LoVo (cell line): ENCODE measurements at regions not wholly inside any gene's neighbourhood (a gene's known extent, or its start where the extent isn't known, plus 50 kb on each side); places are given as distances from the start of the nearest gene placed in this dataset.

ENCODE experiments used
- DNase-seq: peaks from one replicate; pipeline ENCODE4 v3.0.0-alpha.2; 2016; ENCODE audit warnings: low spot score

DNA sequence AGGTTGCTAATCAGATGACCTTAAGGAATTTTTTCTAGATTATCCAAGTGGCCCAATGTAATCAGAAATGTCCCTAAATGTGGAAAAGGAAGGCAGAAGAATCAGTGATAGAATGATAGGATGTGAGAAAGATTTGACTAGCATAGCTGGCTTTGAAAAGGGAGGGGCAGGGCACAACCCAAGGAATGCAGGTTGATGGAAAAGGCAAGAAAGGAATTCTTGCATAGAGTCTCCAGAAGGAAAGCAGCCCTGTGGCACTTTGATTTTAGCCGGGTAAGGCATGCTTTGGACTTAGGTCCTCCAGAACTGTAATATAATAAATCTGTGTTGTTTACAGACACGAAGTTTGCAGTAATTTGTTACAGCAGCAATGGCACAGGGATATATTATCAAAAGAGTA, 375.7 kb upstream of the B3GALT2 start:
- DNase-seq = no peak

DNA sequence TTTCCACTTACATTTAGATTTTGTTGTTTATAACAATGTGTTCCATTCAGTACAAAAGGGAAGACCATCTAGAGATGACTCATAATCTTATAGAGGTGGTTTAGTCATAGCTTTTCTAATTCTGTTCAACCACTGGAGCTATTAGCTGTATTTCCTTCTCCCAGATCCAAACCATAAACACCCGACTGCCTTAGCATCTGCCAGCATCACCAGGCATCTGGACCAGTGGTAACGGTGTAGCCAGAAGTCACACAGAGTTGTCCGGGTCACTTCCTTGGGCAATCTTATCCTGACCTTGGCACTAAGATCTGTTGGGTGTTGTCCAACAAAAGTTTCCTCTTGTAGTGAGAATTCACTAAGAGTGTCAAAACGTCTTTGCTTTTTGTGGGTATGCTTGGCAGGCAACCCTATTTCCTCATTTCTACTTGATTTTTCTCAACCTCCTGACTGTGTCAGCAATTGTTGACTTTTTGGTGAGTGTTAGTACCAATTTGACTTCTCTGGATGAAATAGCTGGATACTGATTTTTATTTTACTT, 372.1 kb upstream of the B3GALT2 start:
- peak; percentile 38 for DNase-seq

DNA sequence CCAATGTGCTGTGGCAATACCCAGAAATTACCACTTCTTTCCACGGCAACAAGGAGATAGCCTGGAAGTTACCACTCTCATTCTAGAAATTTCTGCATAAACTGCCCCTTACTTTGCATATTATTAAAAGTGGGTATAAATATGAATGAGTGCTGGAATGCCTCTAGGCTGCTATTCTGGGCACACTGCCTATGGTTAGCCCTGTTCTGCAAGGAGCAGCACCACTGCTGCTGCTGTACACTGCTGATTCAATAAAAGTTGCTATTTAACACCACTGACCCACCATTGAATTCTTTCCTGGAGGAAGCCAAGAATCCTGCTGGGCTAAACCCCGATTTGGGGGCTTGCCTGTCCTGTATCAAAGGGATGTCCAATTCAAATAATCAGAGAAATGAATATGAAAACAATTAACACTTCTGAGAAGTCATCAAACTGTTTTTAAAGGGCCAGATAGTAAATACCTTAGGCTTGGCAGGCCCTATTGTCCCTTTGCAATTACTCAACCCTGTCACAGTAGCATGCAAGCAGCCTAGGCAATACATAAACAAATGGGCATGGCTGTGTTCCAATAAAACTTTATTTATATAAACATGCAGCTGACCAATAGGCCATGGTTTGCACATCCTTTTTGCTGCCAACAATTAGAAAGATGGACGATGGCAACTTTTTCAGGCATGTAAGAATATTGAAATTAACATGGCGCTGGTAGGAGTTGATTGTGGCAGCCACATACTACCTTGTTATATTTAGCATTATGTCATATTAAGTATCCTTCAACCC, 369.4 kb upstream of the B3GALT2 start:
- no peak for DNase-seq

DNA sequence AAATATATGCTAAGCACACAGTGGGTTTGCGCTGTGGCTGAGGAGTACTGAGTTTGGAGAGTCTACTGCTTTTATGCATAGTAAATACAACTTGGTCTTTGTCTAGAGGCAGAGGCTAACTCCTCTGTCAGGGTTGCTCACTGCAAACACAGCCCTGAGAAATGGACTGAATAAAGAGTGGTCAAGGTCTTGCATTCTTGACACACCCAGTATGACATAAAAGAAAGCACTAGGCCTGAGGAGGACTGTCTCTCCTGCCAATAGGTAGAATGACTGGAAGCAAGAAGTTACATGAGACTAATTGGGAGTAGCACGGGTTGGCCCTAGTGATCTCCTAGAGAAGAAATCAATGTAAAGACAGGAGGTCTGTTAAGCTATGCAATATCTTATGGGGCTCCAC, 367.2 kb upstream of the B3GALT2 start:
- DNase-seq = peak; percentile 45

DNA sequence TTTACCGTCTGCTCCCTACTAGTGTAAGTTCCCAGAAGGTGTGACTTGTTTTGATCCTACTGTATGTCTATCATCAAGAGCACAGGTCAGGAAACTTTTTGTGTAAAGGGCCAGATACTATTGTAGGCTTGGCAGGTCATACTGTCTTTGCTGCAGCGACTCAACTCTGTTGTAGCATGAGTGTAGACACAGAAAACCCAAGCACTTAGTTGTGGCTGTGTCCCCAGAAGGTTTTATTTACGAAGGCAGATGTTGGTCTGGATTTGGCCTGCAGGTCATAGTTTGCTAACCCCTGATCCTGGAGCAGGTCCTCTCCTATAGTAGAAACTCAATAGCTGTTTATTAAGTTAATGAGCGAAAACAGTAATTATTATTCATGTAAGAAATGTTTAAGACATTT, 365.9 kb upstream of the B3GALT2 start:
- DNase-seq = no peak

DNA sequence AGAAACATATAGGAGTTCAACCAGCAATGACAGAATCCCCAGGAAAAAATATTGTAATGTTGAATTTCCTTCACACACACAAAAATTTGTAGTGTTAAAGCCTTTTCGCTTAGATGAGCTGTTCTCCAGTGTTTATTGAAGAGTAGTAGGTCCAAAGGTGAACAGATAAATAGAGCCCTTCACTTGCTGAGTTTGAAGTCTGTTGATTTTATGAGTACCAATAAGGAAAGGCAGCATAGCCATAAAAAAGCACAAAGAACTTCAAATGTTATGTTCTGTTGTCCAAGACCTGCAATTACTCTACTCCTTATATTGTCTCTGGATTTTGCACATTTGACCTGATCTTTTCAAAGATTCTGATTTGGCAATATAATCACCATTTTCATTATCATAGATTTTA, 362.7 kb upstream of the B3GALT2 start:
- DNase-seq = peak; percentile 58

DNA sequence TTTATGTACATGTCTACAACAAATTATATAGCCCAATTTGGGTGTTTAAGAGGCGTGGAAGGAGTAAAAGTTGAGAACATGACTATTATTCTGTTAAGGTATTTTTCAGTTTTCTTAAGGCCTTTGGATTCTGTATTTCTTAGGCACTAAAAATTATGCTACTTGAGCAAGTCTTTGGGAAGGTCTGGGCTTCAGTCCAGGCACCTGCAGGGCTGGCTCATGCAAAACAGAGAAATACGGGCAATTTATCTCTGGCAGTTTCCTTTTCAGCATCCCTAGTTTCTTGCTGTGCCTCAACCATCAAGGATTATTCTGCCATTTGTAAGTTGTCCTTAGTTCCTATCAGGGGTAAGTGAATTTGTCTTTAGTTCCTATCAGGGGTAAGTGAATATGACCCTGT, 358.8 kb upstream of the B3GALT2 start:
- DNase-seq = no peak

DNA sequence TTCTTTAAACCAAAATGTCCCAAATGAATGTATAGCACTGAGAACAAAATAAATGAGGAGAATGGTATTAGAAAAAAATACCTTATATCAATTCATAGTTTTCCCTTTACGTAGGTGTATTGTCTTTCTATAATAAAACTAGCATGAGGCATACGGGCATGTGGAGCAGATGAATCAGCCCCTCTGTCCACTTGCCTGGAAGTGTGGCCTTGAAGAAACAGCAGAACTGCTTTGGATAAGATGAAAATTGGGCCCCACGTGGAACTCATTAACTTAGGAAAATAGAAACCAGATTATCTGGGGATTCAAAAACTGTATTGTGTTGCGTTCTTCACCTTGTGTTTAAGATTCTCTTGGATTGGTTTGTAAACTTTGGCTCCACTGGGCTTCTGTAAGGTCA, 356.8 kb upstream of the B3GALT2 start:
- DNase-seq = no peak

DNA sequence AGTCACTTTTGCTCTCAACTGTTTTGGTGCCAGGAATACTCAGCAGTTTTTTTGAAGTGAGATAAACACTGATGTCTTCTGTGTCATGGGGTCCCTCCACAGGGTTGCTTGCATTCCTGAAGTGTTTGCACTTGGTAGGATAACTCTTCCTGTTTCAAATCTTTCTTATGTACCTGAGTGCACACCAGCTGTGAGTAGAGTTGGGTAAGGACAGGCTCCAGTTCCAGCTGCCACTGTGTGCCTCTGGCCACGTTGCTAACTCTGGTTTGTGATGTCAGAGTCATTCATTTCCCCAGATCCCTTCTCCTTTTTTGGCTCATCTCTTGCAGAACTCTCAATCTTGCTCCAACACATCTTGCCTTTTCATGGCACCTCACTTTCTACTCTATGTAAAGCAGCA, 356.3 kb upstream of the B3GALT2 start:
- no peak for DNase-seq

DNA sequence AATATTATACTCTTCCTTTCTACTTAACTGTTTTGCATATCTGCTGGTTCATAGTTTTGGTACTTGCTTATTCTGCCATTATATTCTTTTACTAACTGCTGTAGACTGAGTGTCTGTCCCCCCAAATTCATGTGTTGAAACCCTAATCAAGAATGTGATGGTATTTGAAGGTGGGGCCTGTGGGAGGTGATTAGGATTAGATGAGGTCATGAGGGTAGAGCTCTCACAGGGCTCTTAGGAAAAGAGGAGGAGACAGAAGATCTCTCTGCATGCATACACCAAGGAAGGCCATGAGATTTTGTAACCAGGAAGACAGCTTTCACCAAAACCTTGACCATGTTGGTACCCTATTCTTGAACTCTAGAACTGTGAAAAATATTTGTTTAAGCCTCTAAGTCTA, 354.1 kb upstream of the B3GALT2 start:
- no peak for DNase-seq

DNA sequence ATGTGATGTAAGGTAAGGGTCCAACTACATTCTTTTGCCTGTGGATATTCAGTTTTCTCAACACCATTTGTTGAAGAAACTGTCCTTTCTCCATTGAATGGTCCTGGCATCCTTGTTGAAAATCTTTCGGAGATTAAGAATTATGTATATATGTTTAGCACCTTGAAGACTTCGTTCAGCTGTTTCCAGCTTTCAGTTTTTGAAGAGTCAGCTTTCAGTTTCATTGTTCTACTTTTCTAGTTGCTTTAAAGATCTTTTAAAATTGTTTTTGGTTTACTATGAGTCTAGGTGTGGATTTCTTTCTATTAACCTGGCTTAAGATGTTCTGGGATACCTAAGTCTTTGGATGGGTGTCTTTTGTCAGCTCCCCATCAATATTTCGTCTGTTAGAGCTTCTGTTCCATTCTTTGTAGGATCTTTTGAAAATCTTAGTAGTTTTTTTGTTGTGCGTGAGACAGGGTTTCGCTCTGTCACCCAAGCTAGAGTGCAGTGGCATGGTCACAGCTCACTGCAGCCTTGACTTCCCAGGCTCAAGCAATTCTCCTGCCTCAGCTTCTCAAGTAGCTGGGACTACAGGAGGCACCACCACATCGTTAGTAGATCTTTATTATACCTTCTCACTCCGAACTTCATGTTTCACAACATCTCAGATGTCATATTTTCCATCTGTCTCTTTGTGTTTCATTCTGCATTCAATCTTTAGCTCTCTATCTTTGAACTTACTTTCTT, 353.5 kb upstream of the B3GALT2 start:
- DNase-seq = no peak

DNA sequence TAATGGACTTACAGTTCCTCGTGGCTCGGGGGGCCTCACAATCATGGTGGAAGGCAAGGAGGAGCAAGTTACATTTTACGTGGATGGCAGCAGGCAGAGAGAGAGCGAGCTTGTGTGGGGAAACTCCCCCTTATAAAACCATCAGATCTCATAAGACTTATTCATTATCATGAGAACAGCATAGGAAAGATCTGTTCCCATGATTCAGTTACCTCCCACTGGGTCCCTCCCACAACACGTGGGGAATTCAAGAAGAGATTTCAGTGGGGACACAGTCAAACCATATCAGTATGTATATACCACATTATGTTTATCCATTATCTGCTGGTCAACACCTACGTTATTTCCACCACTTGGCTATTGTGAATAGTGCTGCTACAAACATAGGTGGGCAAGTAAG, 352.3 kb upstream of the B3GALT2 start:
- DNase-seq = no peak

DNA sequence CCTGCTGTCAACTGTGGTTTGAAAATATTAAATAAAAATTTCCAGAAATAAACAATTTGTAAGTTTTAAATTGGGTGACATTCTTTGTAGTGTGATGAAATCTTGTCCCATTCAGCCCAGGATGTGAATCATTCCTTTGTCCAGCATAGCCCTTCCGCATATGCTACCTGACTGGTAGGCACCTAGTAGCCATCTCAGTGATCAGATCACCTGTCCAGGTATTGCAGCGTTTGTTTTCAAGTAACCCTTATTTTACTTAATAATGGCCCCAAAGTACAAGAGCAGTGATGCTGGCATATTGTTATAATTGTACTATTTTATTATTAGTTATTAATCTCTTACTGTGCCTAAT, 351.6 kb upstream of the B3GALT2 start:
- DNase-seq = no peak

DNA sequence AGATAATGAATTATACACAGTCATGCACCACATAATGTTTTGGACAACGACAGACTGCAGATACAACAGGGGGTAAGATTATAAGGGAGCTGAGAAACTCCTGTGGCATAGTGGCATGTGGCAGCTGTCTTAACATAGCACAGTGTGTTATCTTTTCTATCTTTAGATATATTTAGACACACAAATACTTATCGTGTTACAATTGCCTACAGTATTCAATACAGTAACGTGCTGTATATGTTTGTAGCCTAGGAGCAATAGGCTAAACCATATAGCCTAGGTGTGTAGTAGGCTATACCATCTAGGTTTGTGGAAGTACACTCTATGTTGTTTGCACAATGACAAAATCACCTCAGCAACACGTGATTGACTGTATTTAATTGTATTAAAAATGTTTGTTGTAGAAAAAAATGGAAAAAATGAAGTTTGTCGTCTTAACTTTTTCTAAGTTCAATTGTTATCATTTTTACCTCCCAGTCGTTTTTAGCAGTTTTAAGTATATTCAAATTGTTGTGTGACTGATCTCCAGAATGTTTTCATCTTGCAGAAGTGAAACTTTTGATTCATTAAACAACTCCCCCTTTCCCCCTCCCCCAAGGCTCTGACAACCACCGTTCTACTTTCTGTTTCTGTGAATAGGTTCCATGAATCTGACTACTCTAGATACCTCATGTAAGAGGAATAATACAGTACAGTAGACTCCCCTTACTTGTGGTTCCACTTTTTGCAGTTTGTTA, 351.0 kb upstream of the B3GALT2 start:
- no peak for DNase-seq

DNA sequence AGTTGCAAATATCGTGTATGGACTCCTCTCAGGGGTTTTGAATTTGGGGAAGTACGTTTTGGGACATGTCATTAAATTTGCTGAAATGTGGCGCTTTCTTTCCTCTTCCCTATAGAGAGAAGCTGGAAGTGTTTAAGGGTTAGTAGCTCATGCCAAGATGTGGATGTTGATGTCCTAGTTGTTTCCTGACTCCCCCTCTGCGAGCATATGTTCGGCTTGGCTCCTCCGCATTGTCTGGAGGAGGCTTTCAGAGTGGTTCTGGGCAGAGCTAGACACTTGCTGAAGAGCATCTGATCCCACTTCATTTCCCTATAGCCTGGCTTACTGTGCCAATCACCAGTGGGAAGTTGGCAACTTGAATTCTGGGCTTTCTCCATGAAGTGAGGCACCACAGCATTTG, 347.4 kb upstream of the B3GALT2 start:
- DNase-seq = no peak

DNA sequence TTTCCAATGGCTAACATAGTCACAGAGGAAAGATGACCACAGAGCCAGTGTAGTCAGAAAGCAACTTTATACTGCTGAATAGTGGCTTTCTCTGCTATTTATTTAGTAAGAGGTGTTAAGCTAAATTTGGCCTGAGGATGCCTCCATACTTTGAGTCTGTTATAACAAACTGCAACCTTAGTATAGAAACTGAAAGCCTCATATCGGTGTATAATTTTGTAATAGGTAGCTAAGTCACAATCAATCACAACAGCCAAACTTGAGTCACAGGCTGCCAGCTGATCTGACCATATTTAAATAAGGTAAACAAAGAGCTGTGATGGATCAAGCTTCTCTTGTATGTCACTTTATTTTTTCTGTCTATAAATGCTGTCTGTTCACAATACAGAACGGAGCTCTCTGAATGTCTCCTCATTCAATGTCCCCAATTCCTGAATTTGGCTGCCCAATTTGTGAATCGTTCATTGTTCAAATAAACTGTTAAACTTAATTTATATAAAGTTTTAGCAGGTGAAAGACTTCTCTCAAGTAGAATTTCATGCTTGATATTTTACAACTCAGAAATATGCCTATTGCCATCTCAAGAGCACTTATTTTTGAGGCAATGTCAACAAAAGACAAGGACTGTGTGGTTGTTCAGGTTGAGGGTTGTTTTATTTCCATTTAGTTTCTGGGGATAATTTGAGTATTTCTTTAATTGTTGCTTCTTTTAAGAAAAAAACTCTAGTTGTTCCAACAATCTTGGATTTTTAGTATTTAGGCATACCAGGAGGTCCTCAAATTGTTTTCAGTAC, 339.7 kb upstream of the B3GALT2 start:
- no peak for DNase-seq

DNA sequence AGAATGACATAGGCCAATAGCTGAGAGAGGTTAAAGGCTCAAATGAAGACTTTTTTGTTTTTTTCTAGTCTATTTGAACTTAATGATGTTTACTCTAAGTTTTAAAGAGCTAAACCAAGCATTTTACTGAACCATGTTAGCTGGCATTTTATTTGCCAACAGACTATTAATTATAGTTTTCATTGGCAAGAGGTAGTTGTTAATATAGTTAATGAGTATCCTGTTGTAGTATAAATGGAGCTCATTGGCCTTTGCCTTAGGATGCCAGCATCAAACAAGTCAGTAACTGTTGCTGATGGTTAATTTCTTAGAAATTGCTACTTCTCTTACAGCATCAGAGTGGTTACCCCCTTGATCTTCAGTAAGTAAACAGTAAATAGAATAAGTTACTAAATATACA, 339.0 kb upstream of the B3GALT2 start:
- no peak for DNase-seq

DNA sequence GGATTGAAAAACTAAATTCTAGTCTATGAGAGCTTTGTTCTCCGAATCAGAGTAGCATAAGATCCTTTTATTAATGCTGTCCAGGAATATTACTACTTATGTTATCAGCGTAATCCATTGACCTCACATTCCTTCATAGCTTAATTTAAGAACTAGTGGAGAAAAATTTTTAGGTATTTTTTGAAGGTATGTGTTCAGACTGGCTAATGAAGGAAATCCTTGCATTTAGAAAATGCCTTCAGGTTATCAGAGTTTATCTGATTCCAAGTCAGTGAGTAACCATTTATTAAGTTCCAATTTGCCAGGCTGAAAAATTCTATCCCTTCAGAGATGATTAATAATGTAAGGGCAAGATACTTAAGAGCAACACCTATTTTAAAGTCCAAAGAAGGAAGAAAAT, 338.2 kb upstream of the B3GALT2 start:
- no peak for DNase-seq

DNA sequence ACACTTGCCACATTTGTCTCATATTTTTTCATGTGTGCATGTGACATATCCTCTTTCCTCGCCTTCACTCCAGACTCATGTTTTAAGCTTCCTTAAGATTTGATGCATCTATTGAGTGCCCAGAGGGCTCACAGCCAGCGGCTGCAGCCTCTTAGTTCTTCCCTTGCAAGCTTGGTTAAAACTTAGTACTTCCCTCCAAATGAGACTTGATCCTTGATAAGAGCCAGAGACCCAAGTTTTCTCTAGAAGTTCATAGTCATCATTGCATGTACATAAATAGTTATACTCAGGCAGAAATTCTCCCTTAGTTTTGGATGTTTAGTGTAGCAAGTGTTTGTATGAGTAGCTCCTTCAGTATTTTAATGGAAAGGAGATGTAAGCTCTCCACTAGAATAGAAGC, 337.6 kb upstream of the B3GALT2 start:
- DNase-seq = no peak

DNA sequence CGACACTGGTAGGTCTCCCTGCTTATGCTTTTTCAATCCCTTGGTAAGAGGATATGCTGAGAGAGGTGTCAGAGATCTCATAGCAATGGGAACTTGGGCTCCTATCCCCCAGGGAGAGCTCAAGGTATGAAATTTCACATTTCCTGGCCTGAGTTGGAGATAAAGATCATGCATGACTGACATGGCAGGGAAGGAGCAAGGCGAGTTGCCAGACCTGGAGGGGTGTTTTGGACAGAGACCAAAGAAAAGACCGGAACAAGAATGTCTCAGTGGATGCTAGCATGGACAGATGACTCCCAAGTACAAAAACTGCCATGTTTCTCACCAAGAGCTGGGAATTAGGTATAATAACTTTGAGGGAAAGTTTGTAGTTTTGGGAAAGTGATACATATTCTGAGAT, 334.1 kb upstream of the B3GALT2 start:
- no peak for DNase-seq

DNA sequence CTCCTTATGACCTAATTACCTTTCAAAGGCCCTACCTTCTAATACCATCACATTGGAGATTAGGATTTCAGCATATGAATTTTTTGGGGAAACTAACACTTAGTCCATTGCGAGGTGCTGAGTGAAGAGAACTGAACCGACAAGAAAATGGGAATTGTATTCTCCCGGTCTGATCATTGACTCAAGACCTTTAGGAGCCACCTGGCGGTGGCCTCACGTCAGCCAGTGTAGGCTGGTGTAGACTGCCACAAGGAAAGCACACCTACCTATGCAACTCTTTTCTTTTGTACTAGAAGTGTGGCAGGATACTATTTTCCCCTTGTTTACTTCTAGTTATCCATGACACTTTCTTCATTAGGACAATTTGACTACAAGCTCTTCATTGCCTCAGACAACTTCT, 333.5 kb upstream of the B3GALT2 start:
- DNase-seq = no peak

DNA sequence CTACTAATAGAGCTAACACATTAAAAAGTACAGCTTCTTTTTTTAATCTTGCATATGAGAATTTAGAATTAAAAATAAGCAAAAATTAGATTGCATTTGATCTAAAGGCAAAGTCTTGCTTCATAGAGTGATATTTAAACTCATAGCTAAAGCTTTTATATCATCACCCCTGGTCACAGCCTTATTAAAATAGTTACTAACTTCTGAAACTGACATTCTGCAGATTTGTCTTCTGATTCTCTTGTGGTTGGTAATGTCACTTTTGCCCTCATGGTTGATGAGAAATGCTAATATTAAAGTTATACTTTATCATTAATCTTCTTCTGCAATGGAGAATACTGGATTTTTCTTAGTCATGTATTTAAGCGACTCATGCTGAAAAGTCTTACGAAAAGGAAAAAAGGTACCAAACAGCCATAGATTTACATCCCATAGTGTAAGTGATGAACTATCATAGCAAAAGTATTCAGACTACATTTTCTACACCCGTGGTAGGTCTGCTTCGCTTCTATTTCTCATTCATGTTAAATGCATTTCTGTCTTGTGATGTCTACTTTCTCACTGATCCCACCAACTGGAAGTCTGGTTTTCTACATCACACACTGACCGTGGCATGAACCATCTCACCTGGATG, 330.5 kb upstream of the B3GALT2 start:
- no peak for DNase-seq
